ENCODE measurements at regions not wholly inside any gene's neighbourhood (a gene's known extent, or its start where the extent isn't known, plus 50 kb on each side); places are given as distances from the start of the nearest gene placed in this dataset.

DNA sequence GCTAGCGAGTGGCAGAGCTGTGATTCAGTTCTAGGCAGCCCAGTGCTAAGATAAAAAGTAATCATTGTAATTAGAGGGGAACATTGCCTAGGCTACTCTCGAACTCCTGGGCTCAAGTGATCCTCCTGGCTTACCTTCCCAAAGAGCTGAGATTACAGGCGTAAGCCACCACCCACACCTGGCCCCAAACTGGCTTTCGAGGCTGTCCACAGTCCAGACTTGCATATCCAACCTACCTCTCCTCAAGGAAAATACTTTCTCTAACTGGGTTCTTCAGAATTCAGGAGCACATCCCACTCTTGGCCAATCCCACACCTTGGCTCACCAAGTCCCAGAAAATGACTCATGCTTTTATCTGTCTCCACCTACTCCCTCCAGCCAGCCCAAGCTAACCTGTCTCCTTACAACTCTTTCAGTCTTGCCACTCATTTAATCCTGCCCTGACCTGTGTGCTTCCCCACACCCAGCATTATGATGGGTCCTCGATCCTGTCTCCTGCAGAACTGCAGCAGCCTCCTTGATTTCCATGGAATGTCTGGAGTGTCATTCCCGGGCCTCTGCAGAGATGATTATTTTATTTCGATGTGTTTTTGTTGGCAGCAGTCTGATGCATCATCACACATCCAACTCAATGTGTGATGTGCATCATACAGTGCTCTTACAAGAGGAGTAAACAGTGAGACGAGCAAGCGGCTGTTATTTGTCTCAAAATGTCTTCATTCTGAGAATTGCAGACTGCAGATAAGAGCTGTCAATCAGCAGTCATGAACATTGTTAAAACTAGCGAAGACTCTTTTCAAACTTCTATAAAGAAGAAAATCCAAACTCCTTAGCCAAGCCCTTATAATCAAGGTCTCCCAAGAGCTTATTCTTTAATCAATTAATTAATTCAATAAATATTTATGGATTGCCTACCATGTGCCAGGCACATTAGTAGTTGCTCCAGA, 167.3 kb downstream of the SEC61B start:
- TF ChIP-seq, protein P1, sequence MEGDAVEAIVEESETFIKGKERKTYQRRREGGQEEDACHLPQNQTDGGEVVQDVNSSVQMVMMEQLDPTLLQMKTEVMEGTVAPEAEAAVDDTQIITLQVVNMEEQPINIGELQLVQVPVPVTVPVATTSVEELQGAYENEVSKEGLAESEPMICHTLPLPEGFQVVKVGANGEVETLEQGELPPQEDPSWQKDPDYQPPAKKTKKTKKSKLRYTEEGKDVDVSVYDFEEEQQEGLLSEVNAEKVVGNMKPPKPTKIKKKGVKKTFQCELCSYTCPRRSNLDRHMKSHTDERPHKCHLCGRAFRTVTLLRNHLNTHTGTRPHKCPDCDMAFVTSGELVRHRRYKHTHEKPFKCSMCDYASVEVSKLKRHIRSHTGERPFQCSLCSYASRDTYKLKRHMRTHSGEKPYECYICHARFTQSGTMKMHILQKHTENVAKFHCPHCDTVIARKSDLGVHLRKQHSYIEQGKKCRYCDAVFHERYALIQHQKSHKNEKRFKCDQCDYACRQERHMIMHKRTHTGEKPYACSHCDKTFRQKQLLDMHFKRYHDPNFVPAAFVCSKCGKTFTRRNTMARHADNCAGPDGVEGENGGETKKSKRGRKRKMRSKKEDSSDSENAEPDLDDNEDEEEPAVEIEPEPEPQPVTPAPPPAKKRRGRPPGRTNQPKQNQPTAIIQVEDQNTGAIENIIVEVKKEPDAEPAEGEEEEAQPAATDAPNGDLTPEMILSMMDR (IDR thresholded peaks at IDR 0.05) = no peak
- no peak for TF ChIP-seq POLR2A (IDR thresholded peaks at IDR 0.05)
